ENCODE measurements at regions not wholly inside any gene's neighbourhood (a gene's known extent, or its start where the extent isn't known, plus 50 kb on each side); places are given as distances from the start of the nearest gene placed in this dataset.

DNA sequence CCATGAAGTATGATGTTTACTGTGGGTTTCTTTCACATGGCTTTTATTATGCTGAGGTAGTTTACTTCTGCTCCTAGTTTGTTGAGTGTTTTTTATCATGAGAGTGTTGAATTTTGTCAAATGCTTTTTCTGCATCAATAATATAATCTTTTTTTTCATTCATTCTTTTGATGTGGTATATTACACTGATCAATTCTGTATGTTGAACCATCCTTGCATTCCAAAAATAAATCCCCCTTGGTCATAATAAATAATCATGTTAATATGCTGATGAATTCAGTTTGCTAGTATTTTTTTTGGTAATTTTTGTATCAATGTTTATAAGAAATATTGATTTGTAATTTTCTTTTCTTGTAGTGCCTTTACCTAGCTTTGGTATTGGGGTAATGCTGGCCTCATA is 97.9 kb upstream of the ZNF648 start:
- TF ChIP-seq, protein P1, sequence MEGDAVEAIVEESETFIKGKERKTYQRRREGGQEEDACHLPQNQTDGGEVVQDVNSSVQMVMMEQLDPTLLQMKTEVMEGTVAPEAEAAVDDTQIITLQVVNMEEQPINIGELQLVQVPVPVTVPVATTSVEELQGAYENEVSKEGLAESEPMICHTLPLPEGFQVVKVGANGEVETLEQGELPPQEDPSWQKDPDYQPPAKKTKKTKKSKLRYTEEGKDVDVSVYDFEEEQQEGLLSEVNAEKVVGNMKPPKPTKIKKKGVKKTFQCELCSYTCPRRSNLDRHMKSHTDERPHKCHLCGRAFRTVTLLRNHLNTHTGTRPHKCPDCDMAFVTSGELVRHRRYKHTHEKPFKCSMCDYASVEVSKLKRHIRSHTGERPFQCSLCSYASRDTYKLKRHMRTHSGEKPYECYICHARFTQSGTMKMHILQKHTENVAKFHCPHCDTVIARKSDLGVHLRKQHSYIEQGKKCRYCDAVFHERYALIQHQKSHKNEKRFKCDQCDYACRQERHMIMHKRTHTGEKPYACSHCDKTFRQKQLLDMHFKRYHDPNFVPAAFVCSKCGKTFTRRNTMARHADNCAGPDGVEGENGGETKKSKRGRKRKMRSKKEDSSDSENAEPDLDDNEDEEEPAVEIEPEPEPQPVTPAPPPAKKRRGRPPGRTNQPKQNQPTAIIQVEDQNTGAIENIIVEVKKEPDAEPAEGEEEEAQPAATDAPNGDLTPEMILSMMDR (IDR thresholded peaks at IDR 0.05) = no peak
- TF ChIP-seq POLR2A (IDR thresholded peaks at IDR 0.05) = no peak

All from Peyer's patch (tissue), 4 donors.